ENCODE measurements at regions not wholly inside any gene's neighbourhood (a gene's known extent, or its start where the extent isn't known, plus 50 kb on each side); places are given as distances from the start of the nearest gene placed in this dataset.

- no peaks in the 10 kb centered on the region for H3K27me3 ChIP-seq
- no peaks in the 10 kb centered on the region for H3K36me3 ChIP-seq
- intact Hi-C loops (cut with DNase I; ENCODE audit: low total_unique reads), result no loop called here
- no peak overlapping the region for H3K27ac ChIP-seq
- no peaks in the 10 kb centered on the region for H3K9me3 ChIP-seq
- WGBS, 5 donors, result 68 to 89% (median 74%) methylated on average over 2 of the region's 2 CpGs
- no peak for DNase-seq
- TF ChIP-seq EP300 (IDR thresholded peaks at IDR 0.05) (no peak), POLR2AphosphoS5 (IDR thresholded peaks at IDR 0.05) (no peak), CTCF (IDR thresholded peaks at IDR 0.05) (no peak), POLR2A (IDR thresholded peaks at IDR 0.05) (no peak)
- H3K4me3 ChIP-seq, result no peak overlapping the region
- no peaks in the 10 kb centered on the region for H3K4me1 ChIP-seq
Measured at GRCh38 chr9:99312736-99313135, 90.7 kb downstream of the SEC61B start.

- TF ChIP-seq CTCF (IDR thresholded peaks at IDR 0.05) (no peak), POLR2A (IDR thresholded peaks at IDR 0.05) (no peak), EP300 (IDR thresholded peaks at IDR 0.05) (no peak), POLR2AphosphoS5 (IDR thresholded peaks at IDR 0.05) (no peak)
- 91 to 97% (median 96%) methylated on average over 1 of the region's 1 CpG for WGBS, 5 donors
- Histone ChIP-seq H3K4me1 (no peaks in the 10 kb centered on the region), H3K27ac (no peak overlapping the region), H3K4me3 (no peak overlapping the region), H3K27me3 (no peaks in the 10 kb centered on the region), H3K36me3 (no peaks in the 10 kb centered on the region), H3K9me3 (no peaks in the 10 kb centered on the region)
- intact Hi-C loops (cut with DNase I; ENCODE audit: low total_unique reads), result no loop called here
- no peak for DNase-seq
Measured at GRCh38 chr9:99319048-99319447, 97.0 kb downstream of the SEC61B start.

GRCh38 chr9:99322299-99322698 lies 100.2 kb downstream of the SEC61B start:
- no peaks in the 10 kb centered on the region for H3K9me3 ChIP-seq
- intact Hi-C loops (cut with DNase I; ENCODE audit: low total_unique reads), result no loop called here
- no peak overlapping the region for H3K4me3 ChIP-seq
- no peak overlapping the region for H3K27ac ChIP-seq
- no peak for DNase-seq
- H3K27me3 ChIP-seq, result no peaks in the 10 kb centered on the region
- no peak for TF ChIP-seq POLR2AphosphoS5 (IDR thresholded peaks at IDR 0.05)
- no peak for TF ChIP-seq EP300 (IDR thresholded peaks at IDR 0.05)
- TF ChIP-seq CTCF (IDR thresholded peaks at IDR 0.05), result no peak
- TF ChIP-seq POLR2A (IDR thresholded peaks at IDR 0.05), result no peak
- H3K4me1 ChIP-seq, result no peaks in the 10 kb centered on the region
- WGBS, 5 donors, result 0 to 20% (median 15%) methylated on average over 1 of the region's 1 CpG
- no peaks in the 10 kb centered on the region for H3K36me3 ChIP-seq

GRCh38 chr9:99326112-99326916 lies 104.2 kb downstream of the SEC61B start:
- TF ChIP-seq POLR2AphosphoS5 (IDR thresholded peaks at IDR 0.05) (no peak), CTCF (IDR thresholded peaks at IDR 0.05) (no peak), POLR2A (IDR thresholded peaks at IDR 0.05) (no peak), EP300 (IDR thresholded peaks at IDR 0.05) (no peak)
- H3K27me3 ChIP-seq, result no peaks in the 10 kb centered on the region
- H3K27ac ChIP-seq, result no peak overlapping the region
- no peaks in the 10 kb centered on the region for H3K4me1 ChIP-seq
- DNase-seq, result no peak
- H3K36me3 ChIP-seq, result no peaks in the 10 kb centered on the region
- H3K4me3 ChIP-seq, result no peak overlapping the region
- H3K9me3 ChIP-seq, result no peaks in the 10 kb centered on the region
- intact Hi-C loops (cut with DNase I; ENCODE audit: low total_unique reads), result no loop called here
- 70 to 80% (median 75%) methylated on average over 5 of the region's 5 CpGs for WGBS, 5 donors
